Sigmoid colon (tissue), 4 donors: ENCODE measurements at regions not wholly inside any gene's neighbourhood (a gene's known extent, or its start where the extent isn't known, plus 50 kb on each side); places are given as distances from the start of the nearest gene placed in this dataset.

Experiments
- EP300 ChIP-seq, 4 donors: sonication (generic); formaldehyde crosslinking; IDR thresholded peaks; one replicate each; pipeline ENCODE4 v1.6.1; 2017; ENCODE audit warnings: antibody characterized with exemption in 4 of 4
- POLR2A ChIP-seq, 2 donors: fragments of 450-650 bp; IDR thresholded peaks; one replicate each; pipeline ENCODE4 v1.6.1; 2016; ENCODE audit warnings: antibody characterized with exemption in 2 of 2, mild to moderate bottlenecking in 2 of 2, moderate library complexity in 2 of 2
- TF ChIP-seq, protein P1 (sequence below), 4 experiments: fragments of 450-650 bp in 3 of 4; fragments of 200-600 bp in 1 of 4; IDR thresholded peaks; one replicate each; pipeline ENCODE4 v1.5.1; 2016 to 2019; ENCODE audit warnings: antibody characterized with exemption in 4 of 4, mild to moderate bottlenecking in 3 of 4, moderate library complexity in 2 of 4

DNA sequence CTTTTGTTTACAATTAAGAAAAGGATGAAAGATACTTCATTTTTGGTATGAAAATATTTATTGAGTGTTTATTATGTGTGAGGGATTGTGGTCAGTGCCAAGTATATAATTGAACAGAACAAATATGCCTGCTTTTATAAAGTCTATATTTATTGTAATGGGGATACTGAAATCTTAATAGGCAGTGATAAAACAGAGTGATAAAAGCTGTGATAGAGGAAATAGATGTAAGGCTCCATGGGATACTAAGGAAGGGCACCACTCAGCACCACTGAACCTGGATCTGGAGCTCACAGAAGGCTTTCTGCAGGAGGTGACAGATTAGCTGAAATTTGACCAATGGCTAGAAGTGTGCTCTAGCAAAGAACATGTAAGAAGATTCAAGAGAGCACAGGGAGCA lies 263.5 kb downstream of the C4orf33 start:
- TF ChIP-seq, protein P1, sequence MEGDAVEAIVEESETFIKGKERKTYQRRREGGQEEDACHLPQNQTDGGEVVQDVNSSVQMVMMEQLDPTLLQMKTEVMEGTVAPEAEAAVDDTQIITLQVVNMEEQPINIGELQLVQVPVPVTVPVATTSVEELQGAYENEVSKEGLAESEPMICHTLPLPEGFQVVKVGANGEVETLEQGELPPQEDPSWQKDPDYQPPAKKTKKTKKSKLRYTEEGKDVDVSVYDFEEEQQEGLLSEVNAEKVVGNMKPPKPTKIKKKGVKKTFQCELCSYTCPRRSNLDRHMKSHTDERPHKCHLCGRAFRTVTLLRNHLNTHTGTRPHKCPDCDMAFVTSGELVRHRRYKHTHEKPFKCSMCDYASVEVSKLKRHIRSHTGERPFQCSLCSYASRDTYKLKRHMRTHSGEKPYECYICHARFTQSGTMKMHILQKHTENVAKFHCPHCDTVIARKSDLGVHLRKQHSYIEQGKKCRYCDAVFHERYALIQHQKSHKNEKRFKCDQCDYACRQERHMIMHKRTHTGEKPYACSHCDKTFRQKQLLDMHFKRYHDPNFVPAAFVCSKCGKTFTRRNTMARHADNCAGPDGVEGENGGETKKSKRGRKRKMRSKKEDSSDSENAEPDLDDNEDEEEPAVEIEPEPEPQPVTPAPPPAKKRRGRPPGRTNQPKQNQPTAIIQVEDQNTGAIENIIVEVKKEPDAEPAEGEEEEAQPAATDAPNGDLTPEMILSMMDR (IDR thresholded peaks at IDR 0.05): no peak
- TF ChIP-seq EP300 (IDR thresholded peaks at IDR 0.05) (no peak), POLR2A (IDR thresholded peaks at IDR 0.05) (no peak)
